AG09319 (cell line): ENCODE measurements at regions not wholly inside any gene's neighbourhood (a gene's known extent, or its start where the extent isn't known, plus 50 kb on each side); places are given as distances from the start of the nearest gene placed in this dataset.

Source experiments
- DNase-seq: peaks from one replicate; pipeline ENCODE4 v3.0.0-alpha.2; 2010; ENCODE audit warnings: low read depth; ENCODE audit errors: extremely low read depth
- CTCF ChIP-seq: IDR thresholded peaks from 2 replicates; pipeline ENCODE4 v1.5.1; 2011; ENCODE audit warnings: low read depth, mild to moderate bottlenecking, inconsistent platforms, low read length, moderate library complexity

GRCh38 chr9:109959679-109960078 lies 179.7 kb downstream of the PALM2AKAP2 start:
- DNase-seq = no peak

GRCh38 chr9:109961626-109962025 lies 181.6 kb downstream of the PALM2AKAP2 start:
- no peak for TF ChIP-seq CTCF
- DNase-seq = no peak

More at GRCh38 chr9:109959679-109960078, 179.7 kb downstream of the PALM2AKAP2 start:
- TF ChIP-seq CTCF = no peak

- no peak for DNase-seq
- TF ChIP-seq CTCF = no peak
Observed at GRCh38 chr9:109962215-109962614, 182.2 kb downstream of the PALM2AKAP2 start.

- no peak for TF ChIP-seq CTCF
- no peak for DNase-seq
Observed at GRCh38 chr9:109963079-109963478, 183.1 kb downstream of the PALM2AKAP2 start.

GRCh38 chr9:109966643-109967368 lies 186.8 kb downstream of the PALM2AKAP2 start:
- no peak for DNase-seq
- TF ChIP-seq CTCF = no peak

- no peak for DNase-seq
- TF ChIP-seq CTCF = no peak
Observed at GRCh38 chr9:109967651-109968642, 187.9 kb downstream of the PALM2AKAP2 start.

- no peak; the same call in none of the 2 replicates for TF ChIP-seq CTCF
- DNase-seq = no peak
Observed at GRCh38 chr9:109969011-109969410, 189.0 kb downstream of the PALM2AKAP2 start.
